H1 (cell line): ENCODE measurements at regions not wholly inside any gene's neighbourhood (a gene's known extent, or its start where the extent isn't known, plus 50 kb on each side); places are given as distances from the start of the nearest gene placed in this dataset.

Experiments
- CTCF ChIA-PET: fragments of 300-600 bp; sonication (Branson Sonifier 250); formaldehyde crosslinking; loops from one replicate; lab custom pipeline; 2021; ENCODE audit not compliant: partially characterized antibody; lab: Charles Lee
- POLR2A ChIA-PET: fragments of 300-600 bp; sonication (Branson Sonifier 250); formaldehyde crosslinking; loops from one replicate; lab custom pipeline; 2021; ENCODE audit warnings: inconsistent platforms; ENCODE audit not compliant: partially characterized antibody; lab: Charles Lee
- DNase-seq, 2 experiments: peaks; one replicate each; pipeline versions ENCODE4 v3.0.0 to v3.0.0-alpha.2; 2010 to 2022; ENCODE audit warnings: low spot score in 2 of 2, low read depth in 1 of 2, mixed read lengths in 1 of 2
- FAIRE-seq: peaks from 2 replicates; lab custom pipeline; 2011; peaks lifted over from hg19 to GRCh38; lab: Jason Lieb, UNC
- H2AFZ ChIP-seq: 2 replicates; pipeline ENCODE4 v1.8.1; 2012; ENCODE audit warnings: low read length, inconsistent platforms
- H2AK5ac ChIP-seq: 2 replicates; pipeline ENCODE4 v1.6.1; 2013; ENCODE audit warnings: low read depth, low read length
- H2BK120ac ChIP-seq: replicated peaks from 2 replicates; pipeline ENCODE3; 2013; ENCODE audit warnings: low read depth, low read length, inconsistent platforms
- H2BK12ac ChIP-seq: 2 replicates; pipeline ENCODE4 v1.6.1; 2013; ENCODE audit warnings: low read depth, low read length
- H2BK15ac ChIP-seq: 2 replicates; pipeline ENCODE4 v1.6.1; 2013; ENCODE audit warnings: low read length
- H2BK20ac ChIP-seq: 2 replicates; pipeline ENCODE4 v1.6.1; 2013; ENCODE audit warnings: low read length
- H2BK5ac ChIP-seq: 2 replicates; pipeline ENCODE4 v1.6.1; 2013; ENCODE audit warnings: low read depth, low read length
- H3K14ac ChIP-seq: 2 replicates; pipeline ENCODE4 v1.6.1; 2013; ENCODE audit warnings: inconsistent platforms; ENCODE audit not compliant: insufficient read length
- H3K18ac ChIP-seq: 2 replicates; pipeline ENCODE4 v1.6.1; 2013; ENCODE audit warnings: low read length; ENCODE audit errors: extremely low read depth
- H3K23ac ChIP-seq: 2 replicates; pipeline ENCODE4 v1.6.1; 2013; ENCODE audit warnings: inconsistent platforms; ENCODE audit not compliant: insufficient read length
- H3K23me2 ChIP-seq: 2 replicates; pipeline ENCODE4 v1.6.1; 2013; ENCODE audit warnings: low read depth, low read length
- H3K27ac ChIP-seq: 2 replicates; pipeline ENCODE4 v1.6.1; 2011; ENCODE audit warnings: low read depth, low read length, inconsistent platforms
- H3K27me3 ChIP-seq, 4 experiments: replicated peaks in 1 of 4; 1 replicate in 1 of 4; 2 replicates in 3 of 4; pipeline versions ENCODE4 v1.6.1 to v1.8.1; 2011 to 2013; ENCODE audit warnings: low read length in 3 of 4, mild to moderate bottlenecking in 3 of 4, inconsistent platforms in 2 of 4, mixed read lengths in 2 of 4, moderate library complexity in 1 of 4; ENCODE audit not compliant: control insufficient read depth in 3 of 4, insufficient read depth in 3 of 4; ENCODE audit errors: extremely low read depth in 1 of 4
- H3K36me3 ChIP-seq, 4 experiments: 2 replicates each; pipeline versions ENCODE4 v1.6.1 to v1.8.1; 2011 to 2013; ENCODE audit warnings: mild to moderate bottlenecking in 4 of 4, low read length in 3 of 4, moderate library complexity in 2 of 4, control low read depth in 1 of 4, inconsistent platforms in 1 of 4; ENCODE audit not compliant: insufficient read depth in 4 of 4, control insufficient read depth in 2 of 4
- H3K4ac ChIP-seq: replicated peaks from 2 replicates; pipeline ENCODE3; 2013; ENCODE audit warnings: low read length, low read depth, mixed read lengths, inconsistent platforms; ENCODE audit not compliant: insufficient read length
- H3K4me1 ChIP-seq, 4 experiments: replicated peaks in 1 of 4; 1 replicate in 1 of 4; 2 replicates in 3 of 4; pipeline versions ENCODE4 v1.6.1 to v1.8.1; 2011 to 2013; ENCODE audit warnings: low read length in 3 of 4, inconsistent platforms in 2 of 4, mixed read lengths in 1 of 4; ENCODE audit not compliant: insufficient read depth in 4 of 4, control insufficient read depth in 3 of 4
- H3K4me2 ChIP-seq, 2 experiments: 2 replicates each; pipeline versions ENCODE4 v1.6.1 to v1.8.1; 2011 to 2013; ENCODE audit warnings: low read depth in 2 of 2, low read length in 2 of 2, control low read depth in 1 of 2, inconsistent platforms in 1 of 2, mild to moderate bottlenecking in 1 of 2; ENCODE audit not compliant: insufficient read depth in 1 of 2
- H3K4me3 ChIP-seq, 4 experiments: fragments of 200-600, 300-600 bp in 1 of 4; sonication (generic), shearing (Covaris generic), sonication (Bioruptor Twin) in 1 of 4; 2 replicates each; pipeline versions ENCODE4 v1.5.1 to v1.8.1; 2011 to 2016; ENCODE audit warnings: low read length in 4 of 4, low read depth in 3 of 4, control low read depth in 2 of 4, inconsistent platforms in 2 of 4, mild to moderate bottlenecking in 2 of 4, mixed read lengths in 1 of 4, moderate library complexity in 1 of 4; ENCODE audit not compliant: insufficient read depth in 2 of 4; ENCODE audit errors: extremely low read depth in 1 of 4
- H3K56ac ChIP-seq: replicated peaks from 2 replicates; pipeline ENCODE3; 2013; ENCODE audit warnings: low read depth, mild to moderate bottlenecking, mixed read lengths, low read length, inconsistent platforms; ENCODE audit not compliant: insufficient read length
- H3K79me1 ChIP-seq: 2 replicates; pipeline ENCODE4 v1.6.1; 2013; ENCODE audit warnings: low read depth, low read length, control low read depth
- H3K79me2 ChIP-seq, 2 experiments: 2 replicates each; pipeline versions ENCODE4 v1.6.1 to v1.8.1; 2012 to 2013; ENCODE audit warnings: low read length in 2 of 2, mild to moderate bottlenecking in 2 of 2, inconsistent platforms in 1 of 2; ENCODE audit not compliant: insufficient read depth in 2 of 2, control insufficient read depth in 1 of 2
- H3K9ac ChIP-seq, 4 experiments: replicated peaks in 1 of 4; 1 replicate in 1 of 4; 2 replicates in 3 of 4; pipeline versions ENCODE4 v1.6.1 to v1.8.1; 2011 to 2013; ENCODE audit warnings: low read depth in 3 of 4, low read length in 3 of 4, control low read depth in 2 of 4, mild to moderate bottlenecking in 2 of 4, moderate library complexity in 2 of 4, inconsistent platforms in 1 of 4; ENCODE audit errors: extremely low read depth in 1 of 4
- H3K9me3 ChIP-seq, 2 experiments: 2 replicates each; pipeline versions ENCODE4 v1.6.1 to v1.8.1; 2012 to 2013; ENCODE audit warnings: mild to moderate bottlenecking in 2 of 2, moderate library complexity in 2 of 2, control low read depth in 1 of 2, inconsistent platforms in 1 of 2, low read depth in 1 of 2, low read length in 1 of 2, mixed read lengths in 1 of 2; ENCODE audit not compliant: insufficient read depth in 2 of 2
- H4K20me1 ChIP-seq, 2 experiments: replicated peaks in 1 of 2; 2 replicates each; pipeline versions ENCODE3 to v1.8.1; 2011 to 2013; ENCODE audit warnings: inconsistent platforms in 2 of 2, low read length in 2 of 2, mild to moderate bottlenecking in 1 of 2; ENCODE audit not compliant: insufficient read depth in 2 of 2, control insufficient read depth in 1 of 2
- H4K5ac ChIP-seq: 2 replicates; pipeline ENCODE4 v1.6.1; 2013; ENCODE audit warnings: low read length, low read depth, mixed read lengths, inconsistent platforms; ENCODE audit not compliant: insufficient read length
- H4K8ac ChIP-seq: 2 replicates; pipeline ENCODE4 v1.8.0; 2013; ENCODE audit warnings: mild to moderate bottlenecking, moderate library complexity, low read length, inconsistent platforms; ENCODE audit not compliant: insufficient read depth; ENCODE audit errors: extremely low read depth
- H4K91ac ChIP-seq: replicated peaks from 2 replicates; pipeline ENCODE3; 2013; ENCODE audit warnings: low read length, mixed read lengths, inconsistent platforms; ENCODE audit not compliant: insufficient read length
- EP300 ChIP-seq, 2 experiments: IDR thresholded peaks; 1 replicate in 1 of 2; 2 replicates in 1 of 2; pipeline ENCODE4 v1.6.1; 2011 to 2012; ENCODE audit warnings: low read depth in 2 of 2, low read length in 2 of 2, mild to moderate bottlenecking in 2 of 2, borderline replicate concordance in 1 of 2, inconsistent platforms in 1 of 2, moderate library complexity in 1 of 2
- HDAC6 ChIP-seq: IDR thresholded peaks from one replicate; pipeline ENCODE4 v1.7.1; 2012; ENCODE audit warnings: low read depth, mild to moderate bottlenecking, inconsistent platforms, low read length, moderate library complexity
- KDM4A ChIP-seq: IDR thresholded peaks from one replicate; pipeline ENCODE4 v1.7.1; 2012; ENCODE audit warnings: low read depth, mild to moderate bottlenecking, moderate library complexity, low read length, inconsistent platforms; ENCODE audit not compliant: severe bottlenecking
- POU5F1 ChIP-seq: IDR thresholded peaks from 2 replicates; pipeline ENCODE4 v1.6.1; 2011; ENCODE audit warnings: low read depth, mild to moderate bottlenecking, low read length, moderate library complexity
- RAD21 ChIP-seq, 2 experiments: IDR thresholded peaks in 1 of 2; conservative IDR thresholded peaks in 1 of 2; 2 replicates each; pipeline ENCODE4 v1.6.1; 2011; ENCODE audit warnings: low read depth in 2 of 2, low read length in 2 of 2, improper control_type of control experiment in 1 of 2, inconsistent platforms in 1 of 2, mild to moderate bottlenecking in 1 of 2, moderate library complexity in 1 of 2
- RBBP5 ChIP-seq: IDR thresholded peaks from 2 replicates; pipeline ENCODE4 v1.7.1; 2012; ENCODE audit warnings: low read depth, mild to moderate bottlenecking, inconsistent platforms, low read length, moderate library complexity, borderline replicate concordance
- RXRA ChIP-seq: IDR thresholded peaks from 2 replicates; pipeline ENCODE4 v1.6.1; 2011; ENCODE audit warnings: low read depth, mild to moderate bottlenecking, low read length, moderate library complexity; ENCODE audit not compliant: insufficient read depth
- SP4 ChIP-seq: IDR thresholded peaks from 2 replicates; pipeline ENCODE4 v1.6.1; 2012; ENCODE audit warnings: low read length, inconsistent platforms
- TEAD4 ChIP-seq: IDR thresholded peaks from 2 replicates; pipeline ENCODE4 v1.6.1; 2012; ENCODE audit warnings: low read depth, low read length, inconsistent platforms, mixed read lengths
- ZNF274 ChIP-seq: IDR thresholded peaks from 2 replicates; pipeline ENCODE4 v1.7.0; 2012; ENCODE audit warnings: low read length, borderline replicate concordance; ENCODE audit errors: extremely low read depth
- WGBS, 2 experiments: shearing (Covaris generic) in 1 of 2; methylation state at CpG; one replicate each; pipeline versions ENCODE4 v1.1.6 to v1.1.7; 2013 to 2015; ENCODE audit warnings: low lambda C conversion rate in 2 of 2, mixed read lengths in 2 of 2, inconsistent platforms in 1 of 2, low coverage in 1 of 2, missing lambda C conversion rate in 1 of 2; ENCODE audit not compliant: insufficient replicate concordance in 2 of 2, insufficient coverage in 1 of 2, insufficient read length in 1 of 2; ENCODE audit errors: extremely low coverage in 1 of 2, missing lambda C conversion rate in 1 of 2; 5-methylcytosine and 5-hydroxymethylcytosine counted together
- TF ChIP-seq, protein P1 (sequence below): IDR thresholded peaks from 2 replicates; pipeline ENCODE4 v1.6.1; 2011; ENCODE audit warnings: low read depth, mild to moderate bottlenecking, low read length; ENCODE audit not compliant: insufficient read depth
- TF ChIP-seq, protein P2 (sequence below): IDR thresholded peaks from 2 replicates; pipeline ENCODE4 v1.6.1; 2012; ENCODE audit warnings: inconsistent platforms

DNA sequence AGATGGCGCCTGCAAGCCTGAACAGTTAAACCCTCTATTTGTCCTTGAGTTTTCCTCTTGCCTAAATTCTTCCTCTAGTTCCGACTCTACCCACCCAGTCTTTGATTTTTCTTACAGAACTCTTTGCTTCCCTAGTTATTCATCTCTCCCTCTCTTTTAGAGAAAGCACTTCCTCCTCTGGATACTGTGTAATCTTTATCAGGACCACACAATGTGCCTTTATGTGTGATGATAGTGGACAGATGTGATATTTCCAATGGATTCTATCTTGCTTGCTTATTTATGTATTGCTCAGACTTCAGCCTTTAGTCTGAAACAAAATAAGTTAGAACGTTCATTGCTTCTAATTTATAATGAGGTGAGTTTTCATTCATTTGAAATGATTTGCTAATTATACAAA is 79.5 kb upstream of the CAV2 start:
- Histone ChIP-seq H2AFZ (no peak overlapping the region), H3K27ac (no peak overlapping the region)
- 72% methylated on average over 3 of the region's 3 CpGs; no CpG with 5 or more reads in 1 of the 2 experiments for WGBS, 2 experiments

More for the DNA sequence above, 79.5 kb upstream of the CAV2 start:
- ChIA-PET CTCF (interaction anchor here (1.2 kb wide), 1 partner anchor 168 kb away, joined by 3 read pairs; no protein-coding TSS in a partner anchor), POLR2A (no interaction called here)
- H2BK5ac ChIP-seq = no peak overlapping the region
- H3K14ac ChIP-seq = no peak overlapping the region
- no peaks in the 10 kb centered on the region for H4K20me1 ChIP-seq
- no peak overlapping the region for H2BK20ac ChIP-seq
- H3K4ac ChIP-seq = no peak overlapping the region
- H4K5ac ChIP-seq = no peak overlapping the region
- no peaks in the 10 kb centered on the region for H3K36me3 ChIP-seq
- no peak overlapping the region for H2BK120ac ChIP-seq
- no peak overlapping the region for H4K91ac ChIP-seq
- H3K18ac ChIP-seq = no peak overlapping the region
- H3K79me1 ChIP-seq = no peaks in the 10 kb centered on the region
- no peak overlapping the region for H2BK15ac ChIP-seq
- DNase-seq (no peak), FAIRE-seq (no peak)
- TF ChIP-seq RXRA (no peak), EP300 (IDR thresholded peaks at IDR 0.05; ENCODE audit: borderline replicate concordance in 1 of 2, low read depth in 2 of 2, low read length in 2 of 2) (no peak), POU5F1 (no peak), ZNF274 (no peak), TEAD4 (no peak), KDM4A (no peak), RAD21 (IDR thresholded peaks at IDR 0.05 in 1 of 2, conservative IDR thresholded peaks at IDR 0.05 in 1 of 2; ENCODE audit: low read depth in 2 of 2, low read length in 2 of 2) (no peak), RBBP5 (no peak), SP4 (no peak), HDAC6 (no peak)
- TF ChIP-seq, protein P1, sequence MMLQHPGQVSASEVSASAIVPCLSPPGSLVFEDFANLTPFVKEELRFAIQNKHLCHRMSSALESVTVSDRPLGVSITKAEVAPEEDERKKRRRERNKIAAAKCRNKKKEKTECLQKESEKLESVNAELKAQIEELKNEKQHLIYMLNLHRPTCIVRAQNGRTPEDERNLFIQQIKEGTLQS = no peak
- TF ChIP-seq, protein P2, sequence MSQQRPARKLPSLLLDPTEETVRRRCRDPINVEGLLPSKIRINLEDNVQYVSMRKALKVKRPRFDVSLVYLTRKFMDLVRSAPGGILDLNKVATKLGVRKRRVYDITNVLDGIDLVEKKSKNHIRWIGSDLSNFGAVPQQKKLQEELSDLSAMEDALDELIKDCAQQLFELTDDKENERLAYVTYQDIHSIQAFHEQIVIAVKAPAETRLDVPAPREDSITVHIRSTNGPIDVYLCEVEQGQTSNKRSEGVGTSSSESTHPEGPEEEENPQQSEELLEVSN = no peak
- H3K9me3 ChIP-seq = no peaks in the 10 kb centered on the region
- H3K79me2 ChIP-seq = no peaks in the 10 kb centered on the region
- H4K8ac ChIP-seq = no peak overlapping the region
- H2BK12ac ChIP-seq = no peak overlapping the region
- peaks cover 3% of the 10 kb centered on the region; the same call in 1 of the 2 replicates for H3K23me2 ChIP-seq
- no peak overlapping the region for H2AK5ac ChIP-seq
- H3K4me1 ChIP-seq = peaks cover 0 to 3% (median 0%) of the 10 kb centered on the region in 4 experiments; a peak in 3 of 7 replicates
- no peak overlapping the region for H3K23ac ChIP-seq
- H3K4me3 ChIP-seq = no peak overlapping the region
- no peak overlapping the region for H3K9ac ChIP-seq
- H3K4me2 ChIP-seq = no peak overlapping the region
- H3K27me3 ChIP-seq = no peaks in the 10 kb centered on the region
- H3K56ac ChIP-seq = no peak overlapping the region
